HG02885 (cell line): ENCODE measurements at regions not wholly inside any gene's neighbourhood (a gene's known extent, or its start where the extent isn't known, plus 50 kb on each side); places are given as distances from the start of the nearest gene placed in this dataset.

ENCODE experiments used
- ATAC-seq: cut with Tn5 transposase; IDR thresholded peaks from one replicate; pipeline ENCODE4 v1.9.1; 2021; ENCODE audit warnings: mild to moderate bottlenecking; ENCODE audit not compliant: unreplicated experiment, poor library complexity

GRCh38 chr9:115593587-115594091 is 475.7 kb upstream of the TNC start:
- peak; percentile 61 for ATAC-seq

DNA sequence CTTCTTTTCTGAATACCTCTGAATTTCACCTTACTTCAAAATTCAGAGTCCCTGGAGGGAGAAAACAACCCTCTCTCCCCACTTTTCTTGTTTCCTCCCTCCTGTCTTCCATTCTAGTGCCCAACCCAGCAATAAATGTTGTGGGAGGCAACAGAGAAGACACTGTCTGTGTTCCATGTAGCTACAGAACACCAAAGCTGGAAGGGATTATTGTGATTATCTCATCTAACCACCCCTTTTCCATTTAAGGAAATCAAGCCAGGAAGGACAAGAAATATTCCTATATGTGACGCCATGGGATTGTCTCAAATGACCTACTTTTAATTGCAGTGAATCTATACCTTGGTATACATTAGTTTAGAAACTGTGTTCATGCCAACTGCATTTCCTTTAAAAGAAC is 476.6 kb upstream of the TNC start:
- ATAC-seq: no peak

- ATAC-seq: no peak
These were observed 478.2 kb upstream of the TNC start for GRCh38 chr9:115596021-115596745.

DNA sequence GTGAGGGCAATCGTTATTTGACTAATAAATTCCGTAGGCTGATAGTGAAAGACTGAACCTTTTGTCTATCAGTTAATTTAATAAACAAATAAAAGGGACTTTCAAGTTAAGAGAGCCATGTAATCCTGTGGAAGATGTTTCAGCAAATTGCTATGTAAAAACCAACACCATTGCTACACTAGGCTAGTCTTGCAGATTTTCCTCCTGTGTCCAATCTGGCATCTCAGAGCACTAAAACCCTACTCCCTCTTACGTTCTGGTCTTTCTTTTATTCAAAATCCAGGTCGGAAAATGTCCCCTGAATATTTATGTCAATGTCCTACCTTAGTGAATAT is 478.8 kb upstream of the TNC start:
- no peak for ATAC-seq

GRCh38 chr9:115597330-115597895 is 479.5 kb upstream of the TNC start:
- no peak for ATAC-seq

DNA sequence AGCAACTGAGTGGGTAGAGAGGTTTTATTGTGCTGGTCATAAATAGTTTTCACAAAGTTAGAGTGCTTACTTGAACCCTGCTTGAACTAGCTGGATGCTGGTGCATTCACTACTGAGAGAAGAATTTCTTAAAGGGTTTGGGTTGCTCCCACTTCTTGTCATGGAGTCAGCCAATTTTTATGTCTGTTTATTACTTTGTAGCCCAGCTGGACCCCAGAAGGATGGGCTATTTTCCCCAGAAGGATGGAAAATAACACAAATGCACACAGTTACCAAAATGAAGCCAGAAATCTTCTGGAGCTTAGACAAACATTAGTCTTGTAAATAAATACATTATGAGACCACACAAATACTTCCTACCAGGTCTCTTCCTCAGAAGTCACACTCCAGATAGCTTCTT is 480.8 kb upstream of the TNC start:
- ATAC-seq: no peak

- ATAC-seq: no peak
These were observed 481.9 kb upstream of the TNC start for GRCh38 chr9:115599898-115600297.

GRCh38 chr9:115601434-115601833 is 483.5 kb upstream of the TNC start:
- ATAC-seq: no peak

DNA sequence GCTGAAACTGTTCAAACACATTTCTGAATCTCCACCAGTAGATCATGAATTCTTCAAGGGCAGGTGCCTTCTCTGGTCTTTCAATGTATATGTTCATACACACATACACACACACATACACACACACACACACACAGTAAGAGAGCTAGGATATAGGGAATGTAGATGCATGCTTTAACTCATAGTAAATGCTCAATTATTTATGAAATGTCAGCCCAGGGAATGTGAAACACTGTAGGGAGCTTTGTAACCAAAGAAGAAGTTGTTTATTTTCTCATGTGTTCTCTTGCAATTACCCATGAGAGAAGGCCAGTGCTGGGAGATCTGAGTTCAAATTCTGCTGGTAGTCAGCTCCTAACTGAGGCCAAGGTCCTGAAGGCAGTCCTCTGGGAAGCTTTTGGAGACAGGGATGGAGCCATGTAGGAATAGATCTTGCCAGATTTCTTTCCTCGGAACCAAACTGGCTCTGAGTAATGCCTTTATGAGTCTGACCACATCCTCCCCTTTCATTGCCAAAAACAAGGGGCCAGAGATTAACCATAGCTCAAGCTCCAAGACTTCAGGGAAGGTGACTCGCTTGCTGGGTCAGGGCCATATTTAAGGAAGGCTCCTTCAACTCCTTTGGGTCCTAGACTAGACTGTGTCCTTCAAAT is 487.0 kb upstream of the TNC start:
- no peak for ATAC-seq

DNA sequence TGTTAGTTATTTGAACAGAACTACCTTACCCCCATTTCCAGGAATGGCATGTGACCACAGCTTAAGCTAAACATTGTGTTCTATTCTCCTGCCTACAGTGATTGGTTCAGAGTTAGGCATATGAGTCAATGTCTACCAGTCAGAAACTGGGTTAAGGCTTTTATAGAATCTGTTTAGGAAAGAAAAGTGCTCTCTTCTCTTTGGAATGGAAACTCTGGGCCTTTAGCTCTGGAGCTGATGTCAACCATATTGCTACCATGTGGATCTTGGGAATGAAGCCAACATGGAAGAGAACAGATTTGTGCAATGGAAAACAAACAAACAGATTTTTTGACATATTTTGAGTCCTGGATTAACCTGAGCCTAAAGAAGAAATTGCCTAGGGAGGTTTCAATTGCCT is 488.9 kb upstream of the TNC start:
- ATAC-seq: no peak

GRCh38 chr9:115614326-115614999 is 496.5 kb upstream of the TNC start:
- no peak for ATAC-seq

- ATAC-seq: no peak
These were observed 497.0 kb upstream of the TNC start for GRCh38 chr9:115615000-115615401.

- no peak for ATAC-seq
These were observed 498.1 kb upstream of the TNC start for GRCh38 chr9:115615821-115616665.

DNA sequence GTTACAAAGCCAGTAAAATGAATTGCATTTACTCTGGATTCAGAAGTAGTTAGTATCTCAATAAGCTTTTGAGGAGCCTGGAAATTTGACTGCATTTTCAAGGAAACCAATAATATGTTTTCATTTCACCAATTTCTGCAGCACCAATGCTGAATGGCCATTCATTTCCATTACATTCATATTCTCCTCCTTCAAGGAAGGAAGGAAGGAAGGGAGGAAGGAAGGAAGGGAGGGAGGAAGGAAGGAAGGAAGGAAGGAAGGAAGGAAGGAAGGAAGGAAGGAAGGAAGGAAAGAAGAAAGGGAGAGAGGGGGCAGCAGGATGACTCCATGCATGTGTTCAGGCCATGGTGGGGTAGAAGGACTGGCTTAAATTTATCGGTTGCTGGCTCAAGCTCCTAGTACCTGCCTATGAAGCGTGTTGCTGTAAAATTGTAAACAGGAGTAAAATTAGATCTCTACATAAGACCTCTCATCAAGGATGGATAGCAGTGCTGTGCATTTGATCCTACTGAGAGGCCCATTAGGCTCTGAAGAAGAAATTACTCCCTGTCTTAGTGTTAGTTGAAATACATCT is 498.8 kb upstream of the TNC start:
- ATAC-seq: no peak

DNA sequence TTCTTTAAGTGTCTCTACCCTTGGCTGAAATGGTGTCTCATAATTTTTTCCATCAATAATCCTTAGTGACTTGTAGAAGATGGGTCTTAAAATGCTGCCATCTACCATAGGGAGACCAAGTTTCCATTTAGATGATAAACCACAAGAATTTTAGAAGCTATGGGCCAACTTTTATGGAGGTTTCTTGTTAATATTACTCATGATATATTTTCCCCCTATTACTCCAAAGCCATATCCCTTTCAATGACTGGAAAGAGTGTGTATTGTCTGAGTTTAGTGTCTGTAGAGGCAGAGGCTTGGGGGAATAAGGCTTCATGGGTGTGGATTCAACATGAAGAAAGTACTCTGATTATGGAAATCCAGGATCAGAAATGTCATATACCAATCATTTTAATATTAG is 507.3 kb upstream of the TNC start:
- no peak for ATAC-seq

- no peak for ATAC-seq
These were observed 508.0 kb upstream of the TNC start for GRCh38 chr9:115625954-115626353.

DNA sequence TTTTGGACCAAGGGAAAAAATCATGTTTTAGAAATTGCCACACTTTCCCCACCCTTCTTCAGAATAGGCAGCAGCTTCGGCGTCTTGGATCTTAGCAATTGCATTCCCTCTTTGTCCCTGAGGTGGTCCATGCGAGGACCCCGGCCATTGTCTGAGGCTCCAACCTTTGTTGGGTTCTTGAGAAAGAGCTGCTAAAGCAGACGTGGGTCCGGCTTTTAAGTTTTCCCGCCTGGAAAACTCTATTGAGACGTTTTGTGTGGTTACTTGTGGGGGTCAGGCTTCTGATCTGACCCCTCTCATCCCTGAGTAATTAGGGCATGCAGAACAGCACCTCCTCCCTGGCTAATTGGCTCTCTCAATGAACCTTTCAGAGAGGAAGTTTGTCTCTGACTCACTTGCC is 509.6 kb upstream of the TNC start:
- ATAC-seq: no peak

- ATAC-seq: no peak
These were observed 510.5 kb upstream of the TNC start for GRCh38 chr9:115628426-115628825.

DNA sequence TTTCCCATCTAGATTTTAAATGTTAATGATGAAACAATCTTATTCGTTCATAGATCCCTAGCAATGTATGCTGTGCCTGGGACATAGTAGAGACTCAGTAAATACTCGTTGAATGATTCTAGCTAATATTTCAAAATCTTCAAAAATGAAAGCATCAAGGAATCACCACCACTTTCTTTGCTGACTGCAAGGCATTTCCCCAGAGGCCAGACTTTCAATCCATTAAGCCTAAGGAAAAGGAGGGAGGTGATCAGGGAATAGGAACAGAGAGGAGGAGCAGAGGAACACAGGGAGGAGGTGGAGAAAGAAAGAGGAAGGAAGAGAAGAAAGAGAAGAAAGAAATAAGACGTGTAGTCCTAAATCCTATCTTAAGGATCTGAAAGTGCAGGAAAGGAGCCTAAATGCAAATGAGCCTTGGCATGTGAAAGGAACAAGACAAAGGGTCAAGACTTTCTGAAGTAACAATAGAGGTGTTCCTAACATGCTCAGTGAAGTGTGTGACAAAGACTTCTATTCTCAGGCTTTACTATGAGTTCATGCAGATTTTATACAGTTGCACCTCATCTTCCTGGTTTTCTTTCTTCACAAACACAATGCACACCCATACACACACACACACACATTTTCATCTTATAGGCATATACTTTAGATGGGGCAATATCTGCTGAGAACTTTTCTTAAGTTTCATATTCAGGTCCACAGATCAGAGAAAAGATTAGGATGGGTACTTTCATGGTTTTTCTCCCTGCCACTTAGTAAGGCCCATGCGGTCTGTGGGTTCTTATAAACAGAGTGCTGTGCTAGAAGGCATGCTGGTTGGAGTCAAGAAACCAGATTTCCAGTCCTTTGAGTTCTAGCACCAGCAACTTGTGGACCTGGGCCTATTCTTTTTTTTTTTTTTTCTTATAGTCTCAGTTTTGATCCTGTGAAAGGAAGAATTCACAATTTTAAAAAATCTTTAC is 512.2 kb upstream of the TNC start:
- no peak for ATAC-seq
